Heart right ventricle (tissue), 16 donors: ENCODE measurements at regions not wholly inside any gene's neighbourhood (a gene's known extent, or its start where the extent isn't known, plus 50 kb on each side); places are given as distances from the start of the nearest gene placed in this dataset.

Source experiments
- ATAC-seq, 8 donors: fragments of 200-7000 bp; cut with Tn5 transposase; one replicate each; pipeline ENCODE4 v1.9.1; 2020; ENCODE audit warnings: mild to moderate bottlenecking in 8 of 8, moderate library complexity in 8 of 8, moderate number of reproducible peaks in 1 of 8
- DNase-seq, 2 donors: peaks; one replicate each; pipeline ENCODE4 v3.0.0-alpha.2; 2020
- H3K27ac ChIP-seq, 10 donors: fragments of 200-600 bp; sonication (generic) in 2 of 10; one replicate each; pipeline versions ENCODE4 v1.5.0 to v1.8.0; 2020 to 2022; ENCODE audit warnings: mild to moderate bottlenecking in 3 of 10
- H3K27me3 ChIP-seq, 7 donors: fragments of 200-600 bp; one replicate each; pipeline ENCODE4 v1.8.0; 2021 to 2022; ENCODE audit warnings: mild to moderate bottlenecking in 2 of 7
- H3K36me3 ChIP-seq, 9 donors: fragments of 200-600 bp; sonication (generic) in 1 of 9; one replicate each; pipeline versions ENCODE4 v1.5.0 to v1.8.0; 2020 to 2022; ENCODE audit warnings: mild to moderate bottlenecking in 2 of 9
- H3K4me1 ChIP-seq, 9 donors: fragments of 200-600 bp; sonication (generic) in 1 of 9; one replicate each; pipeline versions ENCODE4 v1.5.0 to v1.8.0; 2020 to 2022; ENCODE audit warnings: mild to moderate bottlenecking in 4 of 9
- H3K4me3 ChIP-seq, 10 donors: fragments of 200-600 bp; sonication (generic) in 2 of 10; one replicate each; pipeline versions ENCODE4 v1.5.0 to v1.8.0; 2020 to 2022; ENCODE audit warnings: mild to moderate bottlenecking in 7 of 10, moderate library complexity in 2 of 10
- H3K9me3 ChIP-seq, 11 donors: fragments of 200-600 bp in 10 of 11; sonication (generic) in 2 of 11; one replicate each; pipeline versions ENCODE4 v1.5.0 to v1.8.0; 2013 to 2022; ENCODE audit warnings: mild to moderate bottlenecking in 2 of 11, control low read depth in 1 of 11, moderate library complexity in 1 of 11
- WGBS, 2 donors: extraction: QIAGEN DNeasy Blood & Tissue Kit; methylation state at CpG; one replicate each; pipeline ENCODE4 v1.1.7; 2013; ENCODE audit warnings: inconsistent platforms in 1 of 2; 5-methylcytosine and 5-hydroxymethylcytosine counted together
- intact Hi-C, 10 donors: fragments of 100-400 bp; cut with DNase I; formaldehyde crosslinking; loops; one replicate each; pipeline versions ENCODE4 v1.11.1 to v1.14.2; 2022
- TF ChIP-seq, protein P1 (sequence below), 9 donors: fragments of 200-600 bp; sonication (generic) in 2 of 9; IDR thresholded peaks; one replicate each; pipeline versions ENCODE4 v1.5.0 to v1.8.0; 2021 to 2022; ENCODE audit warnings: antibody characterized with exemption in 9 of 9, mild to moderate bottlenecking in 5 of 9, moderate library complexity in 1 of 9
- donor health status: Arrhythmogenic right ventricular cardiomyopathy.
- donor health status: ischemic (EF 13 %, LVEDD 7.1; RV severe dilation, severe dysfunction).
- donor health status: healthy with polysubstance abuse.
- donor health status: DM: no; HTN: yes; CAD: no.
- donor health status: DM: no; HTN: no; CAD: no.
- donor health status: ischemic (EF 25% LVEDD 6.9; RV normal size, moderate dysfunction).
- donor health status: ischemic (EF 25% LVEDD 5.7; RV mildly dilated, moderate dysfunction).
- donor health status: healthy.
- donor health status: DM: yes; HTN: yes; CAD: no.
- donor health status: Ischemic cardiomyopathy.
- donor health status: ischemic (EF 35%, LVEDD 5.7; RV mildly dilated, moderate dysfunction).
- donor health status: nonischemic (EF 11% LVEDD 7.7; RV severe dilation, severe dysfunction).
- donor health status: DM: yes; HTN: yes; CAD: no.
- donor health status: PGD.
- donor health status: ischemic (EF 29% LVEDD 5.4; RV normal size, mild dysfunction).
- donor health status: nonischemic (EF 23%, LVEDD 6.1; RV moderate dilation, normal function).

DNA sequence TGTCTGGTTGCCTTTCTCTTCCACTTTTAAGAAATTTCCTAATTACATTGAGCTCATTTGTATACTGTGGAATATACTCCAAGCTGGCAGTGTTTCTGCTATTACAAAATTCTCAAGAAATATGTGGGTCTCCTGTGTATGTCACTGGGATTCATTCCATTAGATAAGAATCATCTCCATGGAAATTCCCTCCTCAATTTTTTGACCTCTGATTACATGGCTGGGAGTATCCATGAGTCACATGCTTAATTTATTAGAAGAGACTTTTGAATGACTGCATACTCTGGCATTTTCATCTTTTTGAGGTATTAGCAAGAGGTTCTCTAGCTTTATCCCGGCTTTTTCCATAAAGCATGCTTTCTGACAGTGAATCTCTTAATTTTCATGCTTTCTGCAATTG is 665.5 kb upstream of the CNTNAP5 start:
- no peak overlapping the region for H3K4me3 ChIP-seq
- H3K27ac ChIP-seq = no peak overlapping the region
- H3K27me3 ChIP-seq = no peaks in the 10 kb centered on the region
- 79 to 89% methylated on average over 1 of the region's 1 CpG for WGBS, 2 donors
- H3K36me3 ChIP-seq = no peaks in the 10 kb centered on the region
- no peak for DNase-seq
- H3K9me3 ChIP-seq = peaks cover 0 to 46% (median 5%) of the 10 kb centered on the region in 11 donors
- no peak for ATAC-seq
- intact Hi-C loops = no loop called here
- no peaks in the 10 kb centered on the region for H3K4me1 ChIP-seq
- TF ChIP-seq, protein P1, sequence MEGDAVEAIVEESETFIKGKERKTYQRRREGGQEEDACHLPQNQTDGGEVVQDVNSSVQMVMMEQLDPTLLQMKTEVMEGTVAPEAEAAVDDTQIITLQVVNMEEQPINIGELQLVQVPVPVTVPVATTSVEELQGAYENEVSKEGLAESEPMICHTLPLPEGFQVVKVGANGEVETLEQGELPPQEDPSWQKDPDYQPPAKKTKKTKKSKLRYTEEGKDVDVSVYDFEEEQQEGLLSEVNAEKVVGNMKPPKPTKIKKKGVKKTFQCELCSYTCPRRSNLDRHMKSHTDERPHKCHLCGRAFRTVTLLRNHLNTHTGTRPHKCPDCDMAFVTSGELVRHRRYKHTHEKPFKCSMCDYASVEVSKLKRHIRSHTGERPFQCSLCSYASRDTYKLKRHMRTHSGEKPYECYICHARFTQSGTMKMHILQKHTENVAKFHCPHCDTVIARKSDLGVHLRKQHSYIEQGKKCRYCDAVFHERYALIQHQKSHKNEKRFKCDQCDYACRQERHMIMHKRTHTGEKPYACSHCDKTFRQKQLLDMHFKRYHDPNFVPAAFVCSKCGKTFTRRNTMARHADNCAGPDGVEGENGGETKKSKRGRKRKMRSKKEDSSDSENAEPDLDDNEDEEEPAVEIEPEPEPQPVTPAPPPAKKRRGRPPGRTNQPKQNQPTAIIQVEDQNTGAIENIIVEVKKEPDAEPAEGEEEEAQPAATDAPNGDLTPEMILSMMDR (IDR thresholded peaks at IDR 0.05) = no peak

DNA sequence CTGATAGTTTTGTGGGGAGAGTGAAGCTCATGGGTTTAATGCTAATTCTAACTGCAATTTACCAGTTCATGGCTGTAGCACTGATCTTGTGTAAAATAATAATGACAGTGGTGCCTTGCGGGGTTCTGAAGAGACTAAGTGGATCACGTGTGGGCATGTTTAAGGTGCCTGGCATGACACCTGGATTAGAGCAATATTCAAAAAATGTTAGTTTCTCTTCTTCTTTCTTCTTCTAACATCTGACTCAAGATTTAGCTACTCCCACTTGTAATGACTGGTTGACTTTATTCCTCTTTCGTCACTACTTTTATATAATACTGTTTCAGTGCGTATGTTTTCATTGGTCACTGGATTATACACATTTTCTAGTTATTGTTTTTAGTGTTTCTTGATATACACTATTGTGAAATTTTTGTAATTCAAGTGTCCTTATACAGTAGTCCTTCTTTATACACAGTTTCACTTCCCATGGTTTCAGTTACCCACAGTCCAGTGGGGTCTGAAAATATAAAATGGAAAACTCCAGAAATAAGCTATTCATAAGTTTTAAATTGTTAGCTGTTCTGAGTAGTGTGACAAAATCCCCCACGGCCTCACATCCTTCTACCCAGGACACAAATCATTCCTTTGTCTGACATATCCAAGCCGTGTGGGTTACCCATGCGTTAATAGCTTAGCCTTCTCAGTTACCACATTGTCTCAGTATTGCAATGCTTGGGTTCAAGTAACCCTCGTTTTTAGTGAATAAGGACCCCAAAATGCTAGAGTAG is 662.2 kb upstream of the CNTNAP5 start:
- H3K4me1 ChIP-seq = no peaks in the 10 kb centered on the region
- DNase-seq (no peak), ATAC-seq (no peak)
- no peaks in the 10 kb centered on the region for H3K27me3 ChIP-seq
- TF ChIP-seq, protein P1 (IDR thresholded peaks at IDR 0.05) = no peak
- no peak overlapping the region for H3K27ac ChIP-seq
- no peak overlapping the region for H3K4me3 ChIP-seq
- intact Hi-C loops = no loop called here
- no peaks in the 10 kb centered on the region for H3K36me3 ChIP-seq
- 84 to 85% methylated on average over 8 of the region's 8 CpGs for WGBS, 2 donors
- peaks cover 0 to 26% (median 5%) of the 10 kb centered on the region in 11 donors for H3K9me3 ChIP-seq

DNA sequence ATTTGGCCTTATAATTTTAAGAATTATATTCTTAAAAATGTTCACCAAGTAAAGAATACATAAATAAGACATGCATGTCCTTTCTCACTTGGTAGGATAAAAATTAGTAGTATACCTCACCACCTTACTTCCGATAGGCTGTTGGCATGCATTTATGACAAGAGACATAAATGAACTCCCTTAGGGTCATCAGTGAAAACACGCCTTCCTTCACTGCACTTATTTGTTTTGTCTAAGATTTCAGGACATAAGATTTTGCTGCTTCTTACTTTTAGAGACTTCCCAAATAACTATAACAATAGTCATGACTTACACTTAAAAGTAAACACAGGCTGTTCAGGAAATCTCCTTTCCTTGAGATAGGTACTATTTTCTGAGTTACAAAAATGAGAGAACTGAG is 661.3 kb upstream of the CNTNAP5 start:
- TF ChIP-seq, protein P1 (IDR thresholded peaks at IDR 0.05) = no peak
- Histone ChIP-seq H3K4me1 (no peaks in the 10 kb centered on the region), H3K9me3 (peaks cover 0 to 26% (median 5%) of the 10 kb centered on the region in 11 donors), H3K36me3 (no peaks in the 10 kb centered on the region), H3K27ac (no peak overlapping the region), H3K27me3 (no peaks in the 10 kb centered on the region), H3K4me3 (no peak overlapping the region)
- ATAC-seq = no peak
- intact Hi-C loops = no loop called here
- DNase-seq = no peak
- WGBS, 2 donors = 44 to 59% methylated on average over 2 of the region's 2 CpGs

DNA sequence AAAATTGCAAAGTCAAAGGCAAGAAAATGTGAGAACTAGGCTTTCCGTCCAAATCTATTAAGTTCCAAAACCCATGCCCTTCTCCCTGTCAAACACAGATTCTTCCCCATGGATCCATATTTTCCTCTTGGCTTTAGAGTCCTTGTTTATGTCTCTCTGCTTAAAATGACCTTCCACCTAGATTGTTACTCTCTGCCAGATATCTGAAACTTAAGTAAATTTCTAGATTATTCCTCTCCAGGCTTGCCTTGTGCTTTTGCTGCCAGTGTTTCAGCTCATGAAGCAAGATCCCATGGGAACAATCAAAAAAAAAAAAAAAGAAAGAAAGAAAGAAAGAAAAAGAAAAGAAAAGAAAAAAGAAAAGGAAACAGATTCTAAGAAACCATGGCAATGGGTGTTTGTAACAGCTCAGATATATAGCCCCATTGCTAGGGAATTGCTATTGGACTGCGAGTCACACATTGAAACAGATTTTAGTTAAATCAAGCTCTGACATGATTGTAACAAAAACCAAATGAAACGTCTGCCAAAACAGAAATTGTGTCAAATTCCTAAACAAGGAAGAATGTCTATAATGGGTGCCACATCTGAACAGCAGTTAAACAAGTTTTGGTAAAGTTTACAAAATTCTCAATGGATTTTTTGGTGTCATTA is 660.7 kb upstream of the CNTNAP5 start:
- Histone ChIP-seq H3K9me3 (peaks cover 0 to 24% (median 5%) of the 10 kb centered on the region in 11 donors), H3K27ac (no peak overlapping the region), H3K27me3 (no peaks in the 10 kb centered on the region), H3K4me1 (no peaks in the 10 kb centered on the region), H3K36me3 (no peaks in the 10 kb centered on the region), H3K4me3 (no peak overlapping the region)
- WGBS, 2 donors = 59 to 61% methylated on average over 3 of the region's 3 CpGs
- DNase-seq (no peak), ATAC-seq (no peak)
- TF ChIP-seq, protein P1 (IDR thresholded peaks at IDR 0.05) = no peak
- intact Hi-C loops = no loop called here
